ENCODE measurements at regions not wholly inside any gene's neighbourhood (a gene's known extent, or its start where the extent isn't known, plus 50 kb on each side); places are given as distances from the start of the nearest gene placed in this dataset.

- DNase-seq: no peak
- Histone ChIP-seq H4K20me1 (ENCODE audit: insufficient read depth, low read length) (no peaks in the 10 kb centered on the region), H3K4me1 (ENCODE audit: insufficient read depth, low read length) (no peaks in the 10 kb centered on the region), H3K79me2 (ENCODE audit: insufficient read depth, low read length) (no peaks in the 10 kb centered on the region), H2AFZ (ENCODE audit: low read depth, low read length) (no peak overlapping the region), H3K4me2 (ENCODE audit: insufficient read depth, low read length) (no peak overlapping the region), H3K9me3 (ENCODE audit: insufficient read depth, low read length, severe bottlenecking) (no peaks in the 10 kb centered on the region), H3K4me3 (ENCODE audit: low read depth in 1 of 2, low read length in 2 of 2) (no peak overlapping the region), H3K27ac (ENCODE audit: low read length) (no peak overlapping the region), H3K27me3 (ENCODE audit: insufficient read depth, low read length, poor library complexity) (no peaks in the 10 kb centered on the region), H3K9ac (ENCODE audit: low read depth, low read length) (no peak overlapping the region), H3K36me3 (ENCODE audit: insufficient read depth, low read length) (no peaks in the 10 kb centered on the region)
- TF ChIP-seq EZH2 (IDR thresholded peaks at IDR 0.05; ENCODE audit: borderline replicate concordance, low read depth, low read length, severe bottlenecking) (no peak), CTCF (IDR thresholded peaks at IDR 0.05; ENCODE audit: borderline replicate concordance, extremely low read depth, low read length, poor library complexity, severe bottlenecking) (no peak)
- ATAC-seq (ENCODE audit: insufficient read depth, low read depth): no peak
These were observed 377.5 kb downstream of the TMEM167A start for GRCh38 chr5:82699737-82700136.

GRCh38 chr5:82698026-82698425, 379.2 kb downstream of the TMEM167A start:
- H4K20me1 ChIP-seq (ENCODE audit: insufficient read depth, low read length): no peaks in the 10 kb centered on the region
- no peak for DNase-seq
- no peaks in the 10 kb centered on the region for H3K27me3 ChIP-seq (ENCODE audit: insufficient read depth, low read length, poor library complexity)
- H3K79me2 ChIP-seq (ENCODE audit: insufficient read depth, low read length): no peaks in the 10 kb centered on the region
- H2AFZ ChIP-seq (ENCODE audit: low read depth, low read length): no peak overlapping the region
- no peak overlapping the region for H3K27ac ChIP-seq (ENCODE audit: low read length)
- no peak for ATAC-seq (ENCODE audit: insufficient read depth, low read depth)
- H3K9ac ChIP-seq (ENCODE audit: low read depth, low read length): no peak overlapping the region
- H3K36me3 ChIP-seq (ENCODE audit: insufficient read depth, low read length): no peaks in the 10 kb centered on the region
- H3K4me3 ChIP-seq (ENCODE audit: low read depth in 1 of 2, low read length in 2 of 2): no peak overlapping the region
- no peaks in the 10 kb centered on the region for H3K9me3 ChIP-seq (ENCODE audit: insufficient read depth, low read length, severe bottlenecking)
- no peak overlapping the region for H3K4me2 ChIP-seq (ENCODE audit: insufficient read depth, low read length)
- no peak for TF ChIP-seq CTCF (IDR thresholded peaks at IDR 0.05; ENCODE audit: borderline replicate concordance, extremely low read depth, low read length, poor library complexity, severe bottlenecking)
- no peak for TF ChIP-seq EZH2 (IDR thresholded peaks at IDR 0.05; ENCODE audit: borderline replicate concordance, low read depth, low read length, severe bottlenecking)
- no peaks in the 10 kb centered on the region for H3K4me1 ChIP-seq (ENCODE audit: insufficient read depth, low read length)

- no peaks in the 10 kb centered on the region for H3K79me2 ChIP-seq (ENCODE audit: insufficient read depth, low read length)
- H3K9me3 ChIP-seq (ENCODE audit: insufficient read depth, low read length, severe bottlenecking): no peaks in the 10 kb centered on the region
These were observed 382.4 kb downstream of the TMEM167A start for GRCh38 chr5:82694711-82695285.

More at GRCh38 chr5:82694711-82695285, 382.4 kb downstream of the TMEM167A start:
- ATAC-seq (ENCODE audit: insufficient read depth, low read depth) (no peak), DNase-seq (no peak)
- Histone ChIP-seq H3K27ac (ENCODE audit: low read length) (no peak overlapping the region), H3K36me3 (ENCODE audit: insufficient read depth, low read length) (no peaks in the 10 kb centered on the region), H3K9ac (ENCODE audit: low read depth, low read length) (no peak overlapping the region), H4K20me1 (ENCODE audit: insufficient read depth, low read length) (no peaks in the 10 kb centered on the region), H3K4me2 (ENCODE audit: insufficient read depth, low read length) (no peak overlapping the region), H3K4me1 (ENCODE audit: insufficient read depth, low read length) (no peaks in the 10 kb centered on the region), H3K4me3 (ENCODE audit: low read depth in 1 of 2, low read length in 2 of 2) (no peak overlapping the region), H2AFZ (ENCODE audit: low read depth, low read length) (no peak overlapping the region), H3K27me3 (ENCODE audit: insufficient read depth, low read length, poor library complexity) (no peaks in the 10 kb centered on the region)
- no peak for TF ChIP-seq CTCF (IDR thresholded peaks at IDR 0.05; ENCODE audit: borderline replicate concordance, extremely low read depth, low read length, poor library complexity, severe bottlenecking)
- TF ChIP-seq EZH2 (IDR thresholded peaks at IDR 0.05; ENCODE audit: borderline replicate concordance, low read depth, low read length, severe bottlenecking): no peak

All from DND-41 (cell line).